GM18868 (cell line): ENCODE measurements at regions not wholly inside any gene's neighbourhood (a gene's known extent, or its start where the extent isn't known, plus 50 kb on each side); places are given as distances from the start of the nearest gene placed in this dataset.

ENCODE experiments used
- ATAC-seq: cut with Tn5 transposase; IDR thresholded peaks from one replicate; pipeline ENCODE4 v1.9.1; 2021; ENCODE audit warnings: mild to moderate bottlenecking, moderate library complexity; ENCODE audit not compliant: unreplicated experiment

- no peak for ATAC-seq
These were observed 88.7 kb downstream of the NR1D2 start for GRCh38 chr3:24033818-24034217.

DNA sequence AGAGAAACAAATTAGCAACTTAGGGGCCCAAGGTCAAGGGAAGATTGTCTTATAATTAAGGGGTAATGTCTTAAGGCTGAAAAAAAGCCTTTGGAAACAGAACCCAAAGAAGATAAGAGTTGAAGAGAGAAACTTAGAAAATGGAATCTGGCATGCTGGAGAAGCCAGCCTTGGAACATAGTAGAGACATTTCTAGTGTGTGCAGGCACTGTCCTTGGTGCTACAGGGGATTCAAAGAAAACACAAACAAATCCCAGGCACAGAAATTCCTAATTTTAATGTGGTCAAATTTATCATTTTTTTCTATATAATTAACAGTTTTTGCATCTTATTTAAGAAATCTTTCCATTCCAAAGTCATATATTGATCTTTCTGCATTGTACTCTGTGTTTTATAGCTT, 89.4 kb downstream of the NR1D2 start:
- ATAC-seq, result no peak

DNA sequence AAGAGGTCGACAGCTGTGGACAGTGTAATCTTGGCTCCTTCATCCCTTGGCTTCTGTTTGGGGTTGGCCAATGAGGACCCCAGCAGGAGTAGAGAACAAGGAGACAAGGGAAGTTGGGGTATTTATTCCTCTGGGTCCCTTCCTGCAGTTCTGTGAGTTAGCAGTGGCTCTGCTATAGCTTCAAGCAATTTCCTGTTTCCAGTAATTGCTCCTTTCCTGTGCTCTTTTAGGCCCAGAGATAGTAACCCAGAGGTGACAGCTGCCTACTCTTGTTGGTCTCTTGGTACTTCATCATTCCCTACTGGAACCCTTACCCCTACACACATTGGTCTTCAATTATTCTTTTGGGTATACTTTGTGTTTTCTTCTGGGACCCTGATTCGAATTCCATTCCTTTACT, 92.9 kb downstream of the NR1D2 start:
- ATAC-seq, result no peak

GRCh38 chr3:24040311-24040710, 95.2 kb downstream of the NR1D2 start:
- ATAC-seq, result no peak

GRCh38 chr3:24042174-24043059, 97.3 kb downstream of the NR1D2 start:
- no peak for ATAC-seq

- ATAC-seq, result no peak
These were observed 98.1 kb downstream of the NR1D2 start for GRCh38 chr3:24043168-24043567.

GRCh38 chr3:24043985-24044384, 98.9 kb downstream of the NR1D2 start:
- ATAC-seq, result no peak

- no peak for ATAC-seq
These were observed 101.1 kb downstream of the NR1D2 start for GRCh38 chr3:24046214-24046613.

GRCh38 chr3:24047513-24047912, 102.4 kb downstream of the NR1D2 start:
- ATAC-seq, result peak; percentile 47

DNA sequence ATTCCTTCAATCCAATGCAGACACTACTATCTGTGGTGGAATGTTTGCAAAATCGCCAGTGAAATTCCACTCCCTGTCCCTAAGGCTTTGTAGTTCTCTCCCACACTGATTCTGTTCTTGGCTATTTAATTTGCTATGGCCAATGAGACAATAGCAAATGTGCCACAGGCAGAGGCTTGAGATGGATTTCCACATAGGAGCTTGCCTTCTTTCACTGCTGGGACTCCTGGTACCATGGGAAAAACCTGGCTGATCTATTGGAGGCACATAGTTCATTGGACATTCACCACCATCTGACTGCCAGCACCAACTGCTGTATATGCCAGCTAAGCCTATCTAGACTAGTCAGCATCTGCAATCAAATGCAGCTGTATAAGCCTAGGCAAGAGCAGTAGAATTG, 103.8 kb downstream of the NR1D2 start:
- ATAC-seq, result no peak

- ATAC-seq, result no peak
These were observed 107.4 kb downstream of the NR1D2 start for GRCh38 chr3:24052446-24052845.

DNA sequence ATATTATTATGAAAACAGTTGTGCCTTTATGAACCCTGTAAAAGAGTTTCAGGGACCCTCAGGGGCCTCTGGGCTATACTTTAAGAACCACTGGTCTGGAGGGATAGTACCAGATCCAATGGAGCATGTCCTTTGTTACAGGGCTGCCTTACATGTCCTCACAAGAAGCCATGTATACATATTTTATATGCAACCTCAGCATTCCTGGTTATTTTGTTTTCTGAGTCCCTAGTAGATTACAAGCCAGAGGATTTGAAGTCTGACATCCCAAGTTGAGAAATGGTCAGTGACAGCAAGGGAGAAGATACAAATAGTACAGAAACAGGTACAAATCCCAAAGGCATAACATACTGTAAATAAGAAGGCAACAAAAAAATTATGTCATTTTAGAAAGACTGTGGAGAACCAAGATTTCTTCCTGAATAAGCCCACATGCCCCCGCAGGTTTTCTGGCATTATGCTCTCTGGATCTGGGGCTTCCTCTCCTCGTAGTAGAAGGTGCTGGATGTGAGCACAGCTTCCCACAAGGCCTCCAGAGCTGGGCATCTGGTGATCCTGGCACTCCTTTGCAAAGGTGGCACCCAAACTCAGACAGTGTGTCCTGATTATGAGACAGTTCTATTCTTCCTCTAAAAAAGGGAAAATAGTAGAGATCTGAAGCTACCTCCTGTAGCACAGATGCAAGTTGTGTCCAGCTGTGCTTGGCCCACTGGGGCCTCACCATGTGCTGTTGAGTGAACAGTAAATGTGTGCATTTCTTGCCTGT, 114.0 kb downstream of the NR1D2 start:
- no peak for ATAC-seq

DNA sequence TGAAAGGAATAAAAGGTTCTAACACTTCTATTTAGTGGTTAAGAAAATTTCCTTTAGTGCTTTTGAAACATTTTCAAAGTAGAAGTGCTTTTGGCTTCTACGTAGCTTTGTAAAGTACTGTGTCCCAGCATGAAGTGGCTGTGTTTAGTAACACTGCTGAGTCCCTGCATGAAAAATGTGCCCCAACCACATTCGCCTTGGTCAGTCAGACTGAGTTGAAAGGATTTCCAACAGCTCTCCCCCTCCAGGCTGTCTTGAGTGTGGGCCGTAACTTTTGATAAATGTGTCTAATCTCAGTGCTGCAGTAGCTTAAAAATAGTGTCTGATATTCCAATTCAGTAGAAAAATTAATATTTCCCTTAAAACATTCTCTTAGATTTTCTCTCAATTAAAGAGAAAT, 115.0 kb downstream of the NR1D2 start:
- no peak for ATAC-seq

GRCh38 chr3:24062916-24063315, 117.8 kb downstream of the NR1D2 start:
- ATAC-seq, result no peak
